Right lobe of liver (tissue), 6 donors: ENCODE measurements at regions not wholly inside any gene's neighbourhood (a gene's known extent, or its start where the extent isn't known, plus 50 kb on each side); places are given as distances from the start of the nearest gene placed in this dataset.

Experiments used
- ATAC-seq, 4 donors: fragments of 200-7000 bp; cut with Tn5 transposase; one replicate each; pipeline ENCODE4 v1.9.1; 2020; ENCODE audit warnings: mild to moderate bottlenecking in 4 of 4, moderate library complexity in 4 of 4
- DNase-seq, 3 donors: peaks; one replicate each; pipeline ENCODE4 v3.0.0-alpha.2; 2020
- H3K27ac ChIP-seq, 3 donors: fragments of 200-600 bp; one replicate each; pipeline ENCODE4 v1.8.0; 2022
- H3K27me3 ChIP-seq, 2 donors: fragments of 200-600 bp; one replicate each; pipeline ENCODE4 v1.8.0; 2022
- H3K36me3 ChIP-seq, 4 donors: fragments of 200-600 bp; sonication (generic) in 1 of 4; one replicate each; pipeline versions ENCODE4 v1.5.1 to v1.8.0; 2017 to 2022; ENCODE audit warnings: control low read depth in 1 of 4
- H3K4me1 ChIP-seq, 4 donors: fragments of 200-600 bp; sonication (generic) in 1 of 4; one replicate each; pipeline versions ENCODE4 v1.5.1 to v1.8.0; 2017 to 2022; ENCODE audit warnings: control low read depth in 1 of 4
- H3K4me3 ChIP-seq, 3 donors: fragments of 200-600 bp; one replicate each; pipeline ENCODE4 v1.8.0; 2022
- H3K9me3 ChIP-seq, 4 donors: fragments of 200-600 bp; sonication (generic) in 1 of 4; one replicate each; pipeline versions ENCODE4 v1.5.1 to v1.8.0; 2017 to 2022; ENCODE audit warnings: control low read depth in 1 of 4
- CTCF ChIP-seq, 4 donors: fragments of 200-600 bp in 3 of 4; fragments of 450-650 bp in 1 of 4; IDR thresholded peaks; one replicate each; pipeline versions ENCODE4 v1.5.1 to v1.8.0; 2016 to 2022; ENCODE audit warnings: antibody characterized with exemption in 4 of 4, mild to moderate bottlenecking in 2 of 4
- POLR2A ChIP-seq: fragments of 450-650 bp; IDR thresholded peaks from one replicate; pipeline ENCODE4 v1.6.1; 2017; ENCODE audit warnings: antibody characterized with exemption, mild to moderate bottlenecking
- WGBS: methylation state at CpG from one replicate; pipeline ENCODE4 v1.1.6; 2018; ENCODE audit warnings: low coverage, low lambda C conversion rate; ENCODE audit not compliant: insufficient coverage; ENCODE audit errors: missing lambda C conversion rate; 5-methylcytosine and 5-hydroxymethylcytosine counted together
- intact Hi-C, 2 donors: fragments of 100-400 bp; cut with DNase I; formaldehyde crosslinking; loops; one replicate each; pipeline versions ENCODE4 v1.11.2 to v1.14.1; 2022
- donor health status: DM: no; HTN: yes; CAD: no.
- donor health status: DM: no; HTN: no; CAD: no.
- donor health status: DM: no; HTN: no; CAD: no.
- donor health status: DM: no; HTN: yes; CAD: no.
- donor health status: DM: no; HTN: yes; CAD: no.

GRCh38 chr22:22834204-22834603 lies 53.4 kb upstream of the IGLL5 start:
- ATAC-seq (no peak), DNase-seq (no peak)
- Histone ChIP-seq H3K4me3 (no peak overlapping the region), H3K36me3 (no peaks in the 10 kb centered on the region), H3K4me1 (no peaks in the 10 kb centered on the region), H3K9me3 (peaks cover 0 to 4% (median 2%) of the 10 kb centered on the region in 4 donors), H3K27ac (no peak overlapping the region), H3K27me3 (no peaks in the 10 kb centered on the region)
- 63% methylated on average over 3 of the region's 3 CpGs for WGBS
- TF ChIP-seq CTCF (IDR thresholded peaks at IDR 0.05) (no peak), POLR2A (no peak)
- intact Hi-C loops = no loop called here

GRCh38 chr22:22834783-22835182 lies 52.8 kb upstream of the IGLL5 start:
- no peak for ATAC-seq
- intact Hi-C loops = no loop called here
- WGBS = 56% methylated on average over 6 of the region's 6 CpGs

GRCh38 chr22:22835242-22835641 lies 52.4 kb upstream of the IGLL5 start:
- Histone ChIP-seq H3K4me3 (no peak overlapping the region), H3K36me3 (no peaks in the 10 kb centered on the region), H3K27me3 (no peaks in the 10 kb centered on the region), H3K9me3 (peaks cover 0 to 4% (median 2%) of the 10 kb centered on the region in 4 donors), H3K27ac (no peak overlapping the region), H3K4me1 (no peaks in the 10 kb centered on the region)
- WGBS = 52% methylated on average over 3 of the region's 4 CpGs
- ATAC-seq (no peak), DNase-seq (no peak)
- no peak for TF ChIP-seq CTCF (IDR thresholded peaks at IDR 0.05)
- TF ChIP-seq POLR2A = no peak
- intact Hi-C loops = no loop called here

More at GRCh38 chr22:22834783-22835182, 52.8 kb upstream of the IGLL5 start:
- no peaks in the 10 kb centered on the region for H3K4me1 ChIP-seq
- peaks cover 0 to 4% (median 2%) of the 10 kb centered on the region in 4 donors for H3K9me3 ChIP-seq
- no peak overlapping the region for H3K4me3 ChIP-seq
- no peak overlapping the region for H3K27ac ChIP-seq
- no peaks in the 10 kb centered on the region for H3K27me3 ChIP-seq
- TF ChIP-seq POLR2A (no peak), CTCF (IDR thresholded peaks at IDR 0.05) (no peak)
- H3K36me3 ChIP-seq = no peaks in the 10 kb centered on the region
- no peak for DNase-seq

GRCh38 chr22:22835771-22836291 lies 51.8 kb upstream of the IGLL5 start:
- WGBS = 52% methylated on average over 3 of the region's 3 CpGs
- TF ChIP-seq CTCF (IDR thresholded peaks at IDR 0.05) (no peak), POLR2A (no peak)
- H3K4me1 ChIP-seq = no peaks in the 10 kb centered on the region
- ATAC-seq = no peak
- peaks cover 0 to 4% (median under 1%) of the 10 kb centered on the region in 4 donors for H3K9me3 ChIP-seq
- H3K27ac ChIP-seq = no peak overlapping the region
- no peaks in the 10 kb centered on the region for H3K36me3 ChIP-seq
- H3K27me3 ChIP-seq = no peaks in the 10 kb centered on the region
- no peak overlapping the region for H3K4me3 ChIP-seq
- intact Hi-C loops = no loop called here
- DNase-seq = no peak

GRCh38 chr22:22836635-22837034 lies 51.0 kb upstream of the IGLL5 start:
- intact Hi-C loops = no loop called here
- Histone ChIP-seq H3K27ac (no peak overlapping the region), H3K9me3 (no peaks in the 10 kb centered on the region), H3K4me3 (no peak overlapping the region), H3K4me1 (peaks cover 0 to 1% (median under 1%) of the 10 kb centered on the region in 4 donors), H3K36me3 (no peaks in the 10 kb centered on the region), H3K27me3 (no peaks in the 10 kb centered on the region)
- no peak for ATAC-seq
- TF ChIP-seq CTCF (IDR thresholded peaks at IDR 0.05) (no peak), POLR2A (no peak)
- 45% methylated on average over 5 of the region's 6 CpGs for WGBS
- DNase-seq = no peak
